HFF-Myc (cell line): ENCODE measurements at regions not wholly inside any gene's neighbourhood (a gene's known extent, or its start where the extent isn't known, plus 50 kb on each side); places are given as distances from the start of the nearest gene placed in this dataset.

Experiments used
- DNase-seq: peaks from one replicate; pipeline ENCODE4 v3.0.0-alpha.2; 2011; ENCODE audit warnings: low read depth; ENCODE audit errors: extremely low read depth
- H3K4me3 ChIP-seq: replicated peaks from 2 replicates; pipeline ENCODE4 v1.5.1; 2011; ENCODE audit warnings: low read depth, mild to moderate bottlenecking, control low read depth, low read length
- TF ChIP-seq, protein P1 (sequence below): IDR thresholded peaks from 2 replicates; pipeline ENCODE4 v1.5.1; 2012; ENCODE audit warnings: mild to moderate bottlenecking, low read depth, low read length, control low read depth; ENCODE audit errors: missing control alignments

DNA sequence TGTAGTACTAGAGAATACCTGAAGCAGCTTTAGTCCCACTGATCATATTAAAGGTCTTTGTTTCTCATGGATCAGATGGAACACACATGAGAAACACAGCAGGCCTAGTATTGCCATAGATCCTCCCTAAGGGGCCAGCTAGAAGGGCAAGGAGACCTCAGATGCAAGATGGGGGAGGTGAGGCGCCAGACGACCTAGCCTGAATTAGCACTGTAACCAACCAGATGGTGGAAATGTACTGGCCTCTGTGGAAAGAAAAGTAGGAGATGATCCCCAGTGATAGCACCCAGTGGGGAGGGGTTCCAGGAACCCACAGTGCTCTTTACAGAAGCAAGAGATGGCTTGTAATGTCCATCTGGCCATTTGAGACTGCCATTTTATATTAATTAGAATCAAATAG is 138.2 kb upstream of the ZNF385D start:
- no peak for DNase-seq
- H3K4me3 ChIP-seq: no peak overlapping the region
- TF ChIP-seq, protein P1, sequence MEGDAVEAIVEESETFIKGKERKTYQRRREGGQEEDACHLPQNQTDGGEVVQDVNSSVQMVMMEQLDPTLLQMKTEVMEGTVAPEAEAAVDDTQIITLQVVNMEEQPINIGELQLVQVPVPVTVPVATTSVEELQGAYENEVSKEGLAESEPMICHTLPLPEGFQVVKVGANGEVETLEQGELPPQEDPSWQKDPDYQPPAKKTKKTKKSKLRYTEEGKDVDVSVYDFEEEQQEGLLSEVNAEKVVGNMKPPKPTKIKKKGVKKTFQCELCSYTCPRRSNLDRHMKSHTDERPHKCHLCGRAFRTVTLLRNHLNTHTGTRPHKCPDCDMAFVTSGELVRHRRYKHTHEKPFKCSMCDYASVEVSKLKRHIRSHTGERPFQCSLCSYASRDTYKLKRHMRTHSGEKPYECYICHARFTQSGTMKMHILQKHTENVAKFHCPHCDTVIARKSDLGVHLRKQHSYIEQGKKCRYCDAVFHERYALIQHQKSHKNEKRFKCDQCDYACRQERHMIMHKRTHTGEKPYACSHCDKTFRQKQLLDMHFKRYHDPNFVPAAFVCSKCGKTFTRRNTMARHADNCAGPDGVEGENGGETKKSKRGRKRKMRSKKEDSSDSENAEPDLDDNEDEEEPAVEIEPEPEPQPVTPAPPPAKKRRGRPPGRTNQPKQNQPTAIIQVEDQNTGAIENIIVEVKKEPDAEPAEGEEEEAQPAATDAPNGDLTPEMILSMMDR: no peak

DNA sequence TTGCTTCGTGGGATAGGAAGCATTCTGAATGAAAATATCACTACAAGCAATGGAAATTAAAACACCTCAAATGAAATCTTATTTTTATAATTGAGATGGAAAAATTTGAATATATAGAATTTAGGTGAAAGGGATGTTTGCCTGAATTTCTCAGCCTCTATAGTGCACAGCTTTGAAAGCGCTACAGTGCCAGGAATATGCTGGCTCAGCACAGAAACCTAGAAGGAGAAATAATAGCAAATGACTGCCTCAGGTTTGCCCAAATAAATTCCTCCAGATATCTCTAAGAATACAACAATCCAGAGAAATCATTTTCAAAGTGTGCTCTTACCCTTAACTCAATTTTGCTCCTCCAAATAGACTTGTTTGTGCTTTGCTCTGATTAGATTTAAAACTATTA is 141.1 kb upstream of the ZNF385D start:
- TF ChIP-seq, protein P1: no peak
- no peak for DNase-seq
- H3K4me3 ChIP-seq: no peak overlapping the region

DNA sequence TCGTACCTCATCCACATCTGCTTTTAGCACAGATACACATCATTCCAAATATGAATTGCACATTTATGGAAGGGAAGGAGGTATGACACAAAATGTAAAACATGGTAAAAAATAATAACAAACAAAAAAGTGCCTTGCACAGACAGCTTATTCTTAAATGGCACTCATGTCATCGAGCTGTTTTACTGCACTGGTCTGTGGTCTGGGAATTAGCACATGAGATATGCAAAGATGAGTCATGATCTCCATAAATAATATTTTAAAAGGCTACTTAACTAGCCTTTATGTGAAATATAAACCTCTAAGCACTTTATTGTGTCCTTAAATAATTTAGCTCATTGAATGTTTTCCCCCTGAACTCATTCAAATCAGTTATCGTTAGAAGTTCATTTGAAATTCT is 142.2 kb upstream of the ZNF385D start:
- H3K4me3 ChIP-seq: no peak overlapping the region
- no peak for DNase-seq
- TF ChIP-seq, protein P1: no peak

DNA sequence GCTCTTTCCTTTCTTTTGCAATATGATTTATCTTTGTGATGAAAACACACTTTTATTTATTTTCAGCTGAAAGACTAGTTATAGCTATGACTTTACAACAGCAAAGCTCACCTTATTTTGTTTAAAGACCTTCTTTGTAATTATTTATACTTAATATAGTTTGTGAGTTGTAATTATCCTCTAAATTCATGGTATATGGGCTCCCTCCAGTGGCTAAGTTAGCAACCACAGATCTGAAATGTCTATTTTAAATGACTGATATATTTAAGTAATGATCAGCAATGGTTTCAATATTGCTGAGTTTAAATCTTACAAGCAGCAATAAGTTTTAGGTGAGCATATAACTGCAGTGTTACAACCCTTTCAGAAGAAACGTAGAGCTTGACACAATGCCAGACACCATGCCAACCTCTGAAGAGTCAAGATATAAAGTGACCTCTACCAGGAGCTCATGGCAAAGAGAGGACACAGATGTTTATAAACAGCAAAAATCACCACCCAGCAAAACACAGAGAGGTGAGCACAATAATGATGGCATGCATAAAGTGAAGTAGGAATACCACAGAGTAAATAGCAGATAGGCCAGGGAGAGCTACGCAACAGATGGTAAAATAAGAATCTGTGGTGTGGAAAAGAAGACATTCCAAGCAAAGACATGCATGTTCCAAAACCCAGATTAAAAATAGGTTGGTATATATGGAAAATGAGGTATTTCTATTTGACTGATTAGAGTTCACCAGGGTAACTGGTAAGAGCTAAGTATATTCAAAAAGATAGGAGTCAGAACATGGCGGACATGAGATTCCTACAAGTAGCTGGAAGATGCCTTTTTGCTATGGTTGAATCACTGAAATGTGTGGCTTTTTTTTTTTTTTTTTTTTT is 143.7 kb upstream of the ZNF385D start:
- TF ChIP-seq, protein P1: peak; percentile 40
- no peak overlapping the region for H3K4me3 ChIP-seq
- DNase-seq: no peak

DNA sequence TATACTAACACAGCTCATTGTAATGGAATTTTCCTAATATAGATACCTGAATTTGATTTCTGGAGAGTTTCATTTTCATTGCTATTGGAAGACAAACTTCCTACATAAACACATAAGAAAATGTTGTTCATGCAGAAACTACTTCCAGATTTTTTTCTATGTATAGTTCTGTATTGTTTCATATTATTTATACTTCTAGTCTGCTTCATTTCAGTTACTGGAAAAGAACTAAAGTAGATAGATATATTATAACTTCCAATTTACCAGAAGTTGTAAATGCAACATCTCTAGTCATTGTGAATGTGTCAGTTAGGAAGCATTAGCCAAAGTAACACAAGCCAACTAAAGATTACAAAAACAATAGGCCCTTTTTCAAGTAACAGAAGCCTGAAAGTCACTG is 147.3 kb upstream of the ZNF385D start:
- no peak overlapping the region for H3K4me3 ChIP-seq
- DNase-seq: no peak
- TF ChIP-seq, protein P1: no peak

DNA sequence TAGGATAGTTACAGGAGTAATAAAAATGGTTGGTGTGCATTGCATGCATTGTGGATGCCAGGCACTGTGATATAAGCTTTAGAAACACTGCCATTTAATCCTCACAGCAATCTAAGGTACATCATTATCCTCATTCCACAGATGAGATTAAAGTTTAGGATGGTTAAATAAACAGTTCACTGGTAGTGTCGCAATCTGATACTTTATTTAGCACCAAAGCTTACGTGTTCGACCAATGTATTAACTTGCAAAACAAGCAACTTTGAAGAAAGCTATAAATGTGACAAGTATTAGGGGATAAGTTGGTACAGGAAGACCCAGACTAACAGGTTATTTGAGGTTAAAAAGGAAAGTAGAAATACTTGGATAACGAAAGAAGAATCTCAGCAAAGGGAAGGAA is 150.5 kb upstream of the ZNF385D start:
- TF ChIP-seq, protein P1: no peak
- DNase-seq: no peak
- H3K4me3 ChIP-seq: no peak overlapping the region

DNA sequence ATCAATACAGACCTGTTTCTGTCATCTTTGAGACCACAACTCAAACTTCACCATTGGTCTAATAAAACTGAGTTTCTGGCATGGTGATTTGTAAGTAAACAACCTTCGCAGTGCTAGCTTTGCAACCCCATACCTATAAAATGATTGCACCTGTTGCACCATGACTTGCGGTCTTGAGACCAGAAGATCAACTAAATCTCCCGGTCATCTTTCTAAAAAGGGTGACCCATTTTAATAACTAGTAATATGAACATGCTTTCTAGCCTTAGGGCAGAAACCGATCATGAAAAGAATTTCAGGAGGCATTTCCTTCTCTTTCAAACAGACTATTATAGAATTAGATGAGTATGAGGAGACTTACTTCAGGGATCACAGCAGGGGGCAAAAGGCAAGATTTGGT is 151.9 kb upstream of the ZNF385D start:
- DNase-seq: no peak
- TF ChIP-seq, protein P1: no peak
- no peak overlapping the region for H3K4me3 ChIP-seq
